SK-N-SH (cell line): ENCODE measurements at regions not wholly inside any gene's neighbourhood (a gene's known extent, or its start where the extent isn't known, plus 50 kb on each side); places are given as distances from the start of the nearest gene placed in this dataset.

Experiments
- CTCF ChIP-seq: fragments of 200-600 bp; sonication (generic); IDR thresholded peaks from 2 replicates; pipeline ENCODE4 v1.6.1; 2017; ENCODE audit warnings: antibody characterized with exemption, mild to moderate bottlenecking, moderate library complexity
- POLR2AphosphoS5 ChIP-seq: IDR thresholded peaks from 2 replicates; pipeline ENCODE4 v1.6.1; 2012; ENCODE audit warnings: low read depth, low read length
- RAD21 ChIP-seq: IDR thresholded peaks from 2 replicates; pipeline ENCODE4 v1.6.1; 2012; ENCODE audit warnings: mild to moderate bottlenecking, low read length
- SIN3A ChIP-seq: IDR thresholded peaks from 2 replicates; pipeline ENCODE4 v1.6.1; 2012; ENCODE audit warnings: low read depth, mild to moderate bottlenecking, low read length, moderate library complexity, borderline replicate concordance
- TEAD4 ChIP-seq: IDR thresholded peaks from 2 replicates; pipeline ENCODE4 v1.4.0; 2012; ENCODE audit warnings: mild to moderate bottlenecking, borderline replicate concordance; ENCODE audit not compliant: insufficient read depth

GRCh38 chr18:38651736-38652135 lies 1086.1 kb upstream of the CELF4 start:
- TF ChIP-seq RAD21 = no peak
- no peak for TF ChIP-seq TEAD4
- no peak for TF ChIP-seq CTCF
- TF ChIP-seq POLR2AphosphoS5 = no peak
- TF ChIP-seq SIN3A = no peak
